GM12873 (cell line): ENCODE measurements at regions not wholly inside any gene's neighbourhood (a gene's known extent, or its start where the extent isn't known, plus 50 kb on each side); places are given as distances from the start of the nearest gene placed in this dataset.

Source experiments
- TF ChIP-seq, protein P1 (sequence below): IDR thresholded peaks from 2 replicates; pipeline ENCODE4 v1.5.1; 2012; ENCODE audit warnings: low read depth, mild to moderate bottlenecking, moderate library complexity, low read length, control low read depth; ENCODE audit not compliant: insufficient read depth; ENCODE audit errors: missing control alignments

- TF ChIP-seq, protein P1, sequence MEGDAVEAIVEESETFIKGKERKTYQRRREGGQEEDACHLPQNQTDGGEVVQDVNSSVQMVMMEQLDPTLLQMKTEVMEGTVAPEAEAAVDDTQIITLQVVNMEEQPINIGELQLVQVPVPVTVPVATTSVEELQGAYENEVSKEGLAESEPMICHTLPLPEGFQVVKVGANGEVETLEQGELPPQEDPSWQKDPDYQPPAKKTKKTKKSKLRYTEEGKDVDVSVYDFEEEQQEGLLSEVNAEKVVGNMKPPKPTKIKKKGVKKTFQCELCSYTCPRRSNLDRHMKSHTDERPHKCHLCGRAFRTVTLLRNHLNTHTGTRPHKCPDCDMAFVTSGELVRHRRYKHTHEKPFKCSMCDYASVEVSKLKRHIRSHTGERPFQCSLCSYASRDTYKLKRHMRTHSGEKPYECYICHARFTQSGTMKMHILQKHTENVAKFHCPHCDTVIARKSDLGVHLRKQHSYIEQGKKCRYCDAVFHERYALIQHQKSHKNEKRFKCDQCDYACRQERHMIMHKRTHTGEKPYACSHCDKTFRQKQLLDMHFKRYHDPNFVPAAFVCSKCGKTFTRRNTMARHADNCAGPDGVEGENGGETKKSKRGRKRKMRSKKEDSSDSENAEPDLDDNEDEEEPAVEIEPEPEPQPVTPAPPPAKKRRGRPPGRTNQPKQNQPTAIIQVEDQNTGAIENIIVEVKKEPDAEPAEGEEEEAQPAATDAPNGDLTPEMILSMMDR, result no peak
Observed at GRCh38 chr1:208631092-208631491, 386.9 kb upstream of the PLXNA2 start.

- TF ChIP-seq, protein P1, result no peak
Observed at GRCh38 chr1:208631506-208631905, 387.3 kb upstream of the PLXNA2 start.

- TF ChIP-seq, protein P1, result no peak
Observed at GRCh38 chr1:208634346-208635140, 390.4 kb upstream of the PLXNA2 start.

- TF ChIP-seq, protein P1, result no peak
Observed at GRCh38 chr1:208637181-208637580, 393.0 kb upstream of the PLXNA2 start.

DNA sequence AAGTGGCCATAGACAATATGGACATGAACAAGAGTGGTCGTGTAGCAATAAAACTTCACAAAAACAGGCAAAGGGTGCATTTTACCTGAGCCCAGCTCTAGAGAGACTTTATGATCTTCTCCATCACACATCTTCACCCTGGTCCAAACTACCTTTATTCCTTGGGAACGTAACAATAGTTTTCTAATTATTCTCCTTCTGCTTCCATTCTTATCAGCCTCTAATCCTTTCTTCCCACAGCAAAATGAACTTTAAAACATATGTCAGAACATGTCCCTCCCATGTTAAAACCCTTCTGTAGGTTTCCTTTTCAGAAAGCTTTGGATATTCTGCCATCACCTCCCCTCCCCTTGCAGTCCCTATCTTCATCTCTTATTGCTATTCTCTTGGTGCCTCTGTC, 395.2 kb upstream of the PLXNA2 start:
- TF ChIP-seq, protein P1, result no peak

DNA sequence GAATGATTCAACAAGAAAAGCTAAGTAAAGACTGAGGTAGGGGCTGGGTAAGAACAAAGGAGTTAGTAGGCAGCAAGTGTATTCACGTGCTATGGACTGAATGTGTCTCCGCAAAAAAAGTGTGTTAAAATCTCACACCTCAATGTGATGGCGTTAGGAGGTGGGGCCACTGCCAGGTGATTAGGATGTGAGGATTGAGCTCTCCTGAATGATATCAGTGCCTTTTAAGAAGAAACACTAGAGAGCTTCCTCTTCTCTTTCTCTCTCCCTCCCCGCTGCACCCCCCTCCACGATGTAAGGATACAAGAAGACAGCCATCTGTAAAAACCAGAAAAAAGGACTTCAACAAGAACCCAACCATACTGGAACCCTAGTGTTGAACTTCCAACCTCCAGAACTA, 396.1 kb upstream of the PLXNA2 start:
- TF ChIP-seq, protein P1, result no peak

GRCh38 chr1:208641579-208642280, 397.5 kb upstream of the PLXNA2 start:
- TF ChIP-seq, protein P1, result no peak
